ENCODE measurements at regions not wholly inside any gene's neighbourhood (a gene's known extent, or its start where the extent isn't known, plus 50 kb on each side); places are given as distances from the start of the nearest gene placed in this dataset.

DNA sequence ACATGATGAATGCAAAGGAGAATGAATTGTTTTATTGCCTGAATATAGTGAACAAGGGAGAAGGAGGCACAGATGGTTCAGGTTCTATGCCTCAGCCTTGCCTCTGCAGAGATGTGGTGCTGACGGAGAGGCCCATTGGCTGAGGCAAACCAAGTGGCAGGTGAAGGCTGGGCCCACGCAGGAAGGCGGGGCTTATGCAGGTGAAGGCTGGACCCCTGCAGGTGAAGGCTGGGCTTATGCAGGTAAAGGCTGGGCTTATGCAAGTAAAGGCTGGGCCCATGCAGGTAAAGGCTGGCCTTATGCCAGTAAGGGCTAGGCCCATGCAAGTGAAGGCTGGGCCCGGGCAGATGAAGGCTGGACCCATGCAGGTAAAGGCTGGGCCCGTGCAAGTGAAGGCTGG, 414.7 kb downstream of the LRATD1 start:
- 0 out of 2 replicates have a peak overlapping the region, but pooled peaks have one; percentile 35 for H2BK15ac ChIP-seq (ENCODE audit: low read length)
- no peak overlapping the region for H3K4ac ChIP-seq (replicated peaks; ENCODE audit: insufficient read length, low read depth, low read length)
- no peak overlapping the region for H4K5ac ChIP-seq (ENCODE audit: insufficient read length, low read depth, low read length)
- no peak overlapping the region for H2BK12ac ChIP-seq (ENCODE audit: low read depth, low read length)
- H3K27me3 ChIP-seq (replicated peaks in 1 of 4; ENCODE audit: control insufficient read depth in 3 of 4, extremely low read depth in 1 of 4, insufficient read depth in 3 of 4, low read length in 3 of 4), result no peaks in the 10 kb centered on the region; a peak in 1 of 7 replicates
- no peak overlapping the region for H3K56ac ChIP-seq (replicated peaks; ENCODE audit: insufficient read length, low read depth, low read length)
- H3K79me1 ChIP-seq (ENCODE audit: low read depth, low read length), result no peaks in the 10 kb centered on the region
- peak overlapping the region; percentile 39; the same call in 1 of the 2 replicates for H3K18ac ChIP-seq (ENCODE audit: extremely low read depth, low read length)
- H2BK5ac ChIP-seq (ENCODE audit: low read depth, low read length), result no peak overlapping the region
- DNase-seq (ENCODE audit: low read depth in 1 of 2, low spot score in 2 of 2) (no peak), FAIRE-seq (no peak)
- no peak overlapping the region for H2AFZ ChIP-seq (ENCODE audit: low read length)
- H3K23ac ChIP-seq (ENCODE audit: insufficient read length), result no peak overlapping the region
- H3K36me3 ChIP-seq (ENCODE audit: control insufficient read depth in 2 of 4, insufficient read depth in 4 of 4, low read length in 3 of 4), result no peaks in the 10 kb centered on the region
- no peak overlapping the region for H4K91ac ChIP-seq (replicated peaks; ENCODE audit: insufficient read length, low read length)
- no peaks in the 10 kb centered on the region for H4K20me1 ChIP-seq (replicated peaks in 1 of 2; ENCODE audit: control insufficient read depth in 1 of 2, insufficient read depth in 2 of 2, low read length in 2 of 2)
- H3K23me2 ChIP-seq (ENCODE audit: low read depth, low read length), result peaks cover 4% of the 10 kb centered on the region; the same call in 1 of the 2 replicates
- no peak overlapping the region for H2BK120ac ChIP-seq (replicated peaks; ENCODE audit: low read depth, low read length)
- CTCF ChIA-PET (ENCODE audit: partially characterized antibody), result interaction anchor here (1.1 to 8.0 kb wide), 2 partner anchors 13 to 37 kb away, joined by 3 to 82 read pairs; no protein-coding TSS in a partner anchor
- 89% methylated on average over 5 of the region's 5 CpGs; no CpG with 5 or more reads in 1 of the 2 experiments for WGBS, 2 experiments (ENCODE audit: extremely low coverage in 1 of 2, insufficient coverage in 1 of 2, insufficient read length in 1 of 2, insufficient replicate concordance in 2 of 2, low coverage in 1 of 2, low lambda C conversion rate in 2 of 2, missing lambda C conversion rate in 1 of 2)
- H3K4me2 ChIP-seq (ENCODE audit: insufficient read depth in 1 of 2, low read depth in 2 of 2, low read length in 2 of 2), result no peak overlapping the region
- H3K9me3 ChIP-seq (ENCODE audit: insufficient read depth in 2 of 2, low read depth in 1 of 2, low read length in 1 of 2), result no peaks in the 10 kb centered on the region
- no peak overlapping the region for H3K27ac ChIP-seq (ENCODE audit: low read depth, low read length)
- H3K4me1 ChIP-seq (replicated peaks in 1 of 4; ENCODE audit: control insufficient read depth in 3 of 4, insufficient read depth in 4 of 4, low read length in 3 of 4), result peaks cover 3 to 15% (median 11%) of the 10 kb centered on the region in 4 experiments
- POLR2A ChIA-PET (ENCODE audit: partially characterized antibody), result no interaction called here
- H3K79me2 ChIP-seq (ENCODE audit: control insufficient read depth in 1 of 2, insufficient read depth in 2 of 2, low read length in 2 of 2), result no peaks in the 10 kb centered on the region
- no peak overlapping the region for H2BK20ac ChIP-seq (ENCODE audit: low read length)
- no peak overlapping the region; the same call in 1 of the 2 replicates for H4K8ac ChIP-seq (ENCODE audit: extremely low read depth, insufficient read depth, low read length)
- H3K4me3 ChIP-seq (ENCODE audit: extremely low read depth in 1 of 4, insufficient read depth in 2 of 4, low read depth in 3 of 4, low read length in 4 of 4), result no peak overlapping the region
- H3K9ac ChIP-seq (replicated peaks in 1 of 4; ENCODE audit: extremely low read depth in 1 of 4, low read depth in 3 of 4, low read length in 3 of 4), result no peak overlapping the region
- no peak overlapping the region for H2AK5ac ChIP-seq (ENCODE audit: low read depth, low read length)
- H3K14ac ChIP-seq (ENCODE audit: insufficient read length), result no peak overlapping the region
- TF ChIP-seq CREB1 (IDR thresholded peaks at IDR 0.05), result no peak
- no peak for TF ChIP-seq GABPA (IDR thresholded peaks at IDR 0.05; ENCODE audit: borderline replicate concordance, insufficient read depth, low read length)
- TF ChIP-seq RBBP5 (IDR thresholded peaks at IDR 0.05; ENCODE audit: borderline replicate concordance, low read depth, low read length), result no peak
- no peak for TF ChIP-seq GTF2F1 (IDR thresholded peaks at IDR 0.05; ENCODE audit: borderline replicate concordance, low read depth, low read length)
- TF ChIP-seq KDM1A (IDR thresholded peaks at IDR 0.05; ENCODE audit: borderline replicate concordance, low read length), result no peak
- no peak for TF ChIP-seq TCF12 (IDR thresholded peaks at IDR 0.05; ENCODE audit: low read depth, low read length)
- TF ChIP-seq HDAC2 (IDR thresholded peaks at IDR 0.05; ENCODE audit: borderline replicate concordance in 1 of 2, low read depth in 2 of 2, low read length in 2 of 2), result no peak
- TF ChIP-seq YY1 (IDR thresholded peaks at IDR 0.05; ENCODE audit: low read depth, low read length), result no peak
- TF ChIP-seq, protein P1, sequence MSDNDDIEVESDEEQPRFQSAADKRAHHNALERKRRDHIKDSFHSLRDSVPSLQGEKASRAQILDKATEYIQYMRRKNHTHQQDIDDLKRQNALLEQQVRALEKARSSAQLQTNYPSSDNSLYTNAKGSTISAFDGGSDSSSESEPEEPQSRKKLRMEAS (IDR thresholded peaks at IDR 0.05), result no peak
- TF ChIP-seq, protein P2, sequence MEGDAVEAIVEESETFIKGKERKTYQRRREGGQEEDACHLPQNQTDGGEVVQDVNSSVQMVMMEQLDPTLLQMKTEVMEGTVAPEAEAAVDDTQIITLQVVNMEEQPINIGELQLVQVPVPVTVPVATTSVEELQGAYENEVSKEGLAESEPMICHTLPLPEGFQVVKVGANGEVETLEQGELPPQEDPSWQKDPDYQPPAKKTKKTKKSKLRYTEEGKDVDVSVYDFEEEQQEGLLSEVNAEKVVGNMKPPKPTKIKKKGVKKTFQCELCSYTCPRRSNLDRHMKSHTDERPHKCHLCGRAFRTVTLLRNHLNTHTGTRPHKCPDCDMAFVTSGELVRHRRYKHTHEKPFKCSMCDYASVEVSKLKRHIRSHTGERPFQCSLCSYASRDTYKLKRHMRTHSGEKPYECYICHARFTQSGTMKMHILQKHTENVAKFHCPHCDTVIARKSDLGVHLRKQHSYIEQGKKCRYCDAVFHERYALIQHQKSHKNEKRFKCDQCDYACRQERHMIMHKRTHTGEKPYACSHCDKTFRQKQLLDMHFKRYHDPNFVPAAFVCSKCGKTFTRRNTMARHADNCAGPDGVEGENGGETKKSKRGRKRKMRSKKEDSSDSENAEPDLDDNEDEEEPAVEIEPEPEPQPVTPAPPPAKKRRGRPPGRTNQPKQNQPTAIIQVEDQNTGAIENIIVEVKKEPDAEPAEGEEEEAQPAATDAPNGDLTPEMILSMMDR (IDR thresholded peaks at IDR 0.05; ENCODE audit: control extremely low read depth in 1 of 3, insufficient read depth in 1 of 3, low read depth in 1 of 3, low read length in 3 of 3), result no peak
- no peak for TF ChIP-seq KDM5A (IDR thresholded peaks at IDR 0.05; ENCODE audit: low read length)
- no peak for TF ChIP-seq JUND (IDR thresholded peaks at IDR 0.05; ENCODE audit: low read length)
